Keratinocyte (primary cell): ENCODE measurements at regions not wholly inside any gene's neighbourhood (a gene's known extent, or its start where the extent isn't known, plus 50 kb on each side); places are given as distances from the start of the nearest gene placed in this dataset.

Experiments
- EZH2 ChIP-seq: IDR thresholded peaks from one replicate; pipeline ENCODE4 v1.6.1; 2012; ENCODE audit warnings: inconsistent platforms, mild to moderate bottlenecking, low read length, moderate library complexity
- TF ChIP-seq, protein P1 (sequence below), 3 experiments: IDR thresholded peaks in 1 of 3; conservative IDR thresholded peaks in 1 of 3; optimal IDR thresholded peaks in 1 of 3; 2 replicates in 2 of 3; 3 replicates in 1 of 3; pipeline versions ENCODE3 to v1.5.1; 2011; ENCODE audit warnings: low read length in 3 of 3, mild to moderate bottlenecking in 3 of 3, moderate library complexity in 2 of 3, control low read depth in 1 of 3, inconsistent platforms in 1 of 3; ENCODE audit not compliant: insufficient read depth in 2 of 3; ENCODE audit errors: extremely low read depth in 1 of 3

DNA sequence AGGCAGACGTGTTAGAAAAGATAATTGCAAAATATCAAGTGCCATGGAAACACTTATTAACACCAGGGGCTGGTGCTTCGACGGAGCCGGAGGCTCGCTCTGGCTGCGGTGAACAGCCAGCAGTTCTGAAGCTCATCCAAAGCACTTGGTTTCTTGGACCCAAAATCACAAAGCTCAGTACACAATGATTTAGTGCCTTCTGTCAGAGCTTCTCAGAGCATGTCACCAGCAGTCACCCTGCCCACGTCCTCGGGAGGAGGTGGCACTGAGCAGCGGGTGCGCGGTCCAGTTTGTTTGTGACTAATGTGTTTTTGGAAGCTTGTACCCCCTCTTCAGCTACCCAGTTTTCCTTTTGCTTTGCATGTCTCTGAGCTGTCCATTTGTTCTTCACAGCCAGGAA is 58.7 kb upstream of the KIRREL3 start:
- TF ChIP-seq, protein P1, sequence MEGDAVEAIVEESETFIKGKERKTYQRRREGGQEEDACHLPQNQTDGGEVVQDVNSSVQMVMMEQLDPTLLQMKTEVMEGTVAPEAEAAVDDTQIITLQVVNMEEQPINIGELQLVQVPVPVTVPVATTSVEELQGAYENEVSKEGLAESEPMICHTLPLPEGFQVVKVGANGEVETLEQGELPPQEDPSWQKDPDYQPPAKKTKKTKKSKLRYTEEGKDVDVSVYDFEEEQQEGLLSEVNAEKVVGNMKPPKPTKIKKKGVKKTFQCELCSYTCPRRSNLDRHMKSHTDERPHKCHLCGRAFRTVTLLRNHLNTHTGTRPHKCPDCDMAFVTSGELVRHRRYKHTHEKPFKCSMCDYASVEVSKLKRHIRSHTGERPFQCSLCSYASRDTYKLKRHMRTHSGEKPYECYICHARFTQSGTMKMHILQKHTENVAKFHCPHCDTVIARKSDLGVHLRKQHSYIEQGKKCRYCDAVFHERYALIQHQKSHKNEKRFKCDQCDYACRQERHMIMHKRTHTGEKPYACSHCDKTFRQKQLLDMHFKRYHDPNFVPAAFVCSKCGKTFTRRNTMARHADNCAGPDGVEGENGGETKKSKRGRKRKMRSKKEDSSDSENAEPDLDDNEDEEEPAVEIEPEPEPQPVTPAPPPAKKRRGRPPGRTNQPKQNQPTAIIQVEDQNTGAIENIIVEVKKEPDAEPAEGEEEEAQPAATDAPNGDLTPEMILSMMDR (optimal IDR thresholded peaks at IDR 0.05 in 1 of 3, IDR thresholded peaks at IDR 0.05 in 1 of 3, conservative IDR thresholded peaks at IDR 0.05 in 1 of 3; ENCODE audit: extremely low read depth in 1 of 3, insufficient read depth in 2 of 3, low read length in 3 of 3) = no peak
- no peak for TF ChIP-seq EZH2
